HFF-Myc (cell line): ENCODE measurements at regions not wholly inside any gene's neighbourhood (a gene's known extent, or its start where the extent isn't known, plus 50 kb on each side); places are given as distances from the start of the nearest gene placed in this dataset.
"Not testable (repeated sequence)": the region's sequence is repeated elsewhere in the genome, so short reads cannot be mapped to it uniquely, and the experiment has no call there.

Experiments used
- DNase-seq: peaks from one replicate; pipeline ENCODE4 v3.0.0-alpha.2; 2011; ENCODE audit warnings: low read depth; ENCODE audit errors: extremely low read depth
- H3K4me3 ChIP-seq: replicated peaks from 2 replicates; pipeline ENCODE4 v1.5.1; 2011; ENCODE audit warnings: low read depth, mild to moderate bottlenecking, control low read depth, low read length
- CTCF ChIP-seq: IDR thresholded peaks from 2 replicates; pipeline ENCODE4 v1.5.1; 2012; ENCODE audit warnings: mild to moderate bottlenecking, low read depth, low read length, control low read depth; ENCODE audit errors: missing control alignments

DNA sequence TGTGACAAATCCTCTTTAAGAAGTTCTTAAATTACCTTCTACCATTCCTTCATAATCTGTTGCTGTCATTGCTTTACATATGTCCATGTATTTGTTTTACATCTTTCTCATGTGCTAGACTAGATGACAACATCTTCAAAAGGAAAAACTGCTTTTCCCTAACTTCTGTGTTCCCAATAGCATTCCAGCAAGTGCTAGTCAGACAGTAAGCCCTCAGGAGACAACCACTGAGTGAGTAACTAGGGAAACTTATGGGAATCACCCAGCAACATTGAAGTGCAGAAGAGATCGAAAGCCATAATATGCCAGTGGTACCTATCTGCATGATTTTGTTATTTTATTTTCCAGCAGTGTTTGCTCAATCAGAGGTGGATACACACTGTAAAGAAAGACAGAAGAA lies 889.7 kb upstream of the API5 start:
- no peak for TF ChIP-seq CTCF
- no peak overlapping the region for H3K4me3 ChIP-seq
- DNase-seq, result no peak

DNA sequence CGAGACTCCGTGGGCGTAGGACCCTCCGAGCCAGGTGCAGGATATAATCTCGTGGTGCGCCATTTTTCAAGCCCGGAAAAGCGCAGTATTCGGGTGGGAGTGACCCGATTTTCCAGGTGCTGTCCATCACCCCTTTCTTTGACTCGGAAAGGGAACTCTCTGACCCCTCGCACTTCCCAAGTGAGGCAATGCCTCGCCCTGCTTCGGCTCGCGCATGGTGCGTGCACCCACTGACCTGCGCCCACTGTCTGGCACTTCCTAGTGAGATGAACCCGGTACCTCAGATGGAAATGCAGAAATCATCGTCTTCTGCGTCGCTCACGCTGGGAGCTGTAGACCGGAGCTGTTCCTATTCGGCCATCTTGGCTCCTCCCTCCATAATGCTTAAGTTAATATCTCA lies 876.9 kb upstream of the API5 start:
- not testable (repeated sequence) for H3K4me3 ChIP-seq, DNase-seq

DNA sequence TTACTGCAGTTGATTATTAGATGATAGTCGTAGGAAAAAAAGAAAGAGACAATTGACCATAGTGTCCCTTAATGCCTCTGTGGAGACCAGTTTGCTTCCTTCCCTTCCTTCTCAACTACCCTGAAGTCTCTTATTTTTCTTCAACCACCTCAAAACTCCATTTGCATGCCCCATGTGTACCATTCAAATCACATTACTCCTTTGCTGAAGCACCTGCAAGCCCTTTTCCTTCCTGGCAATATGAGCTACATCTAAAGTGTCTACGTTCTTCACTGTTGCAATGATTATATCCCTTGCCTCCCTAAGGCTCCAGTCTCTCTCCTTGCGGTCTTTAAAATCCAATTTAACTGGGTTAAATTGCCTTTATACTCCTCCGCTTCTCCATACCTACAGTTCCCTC lies 867.4 kb upstream of the API5 start:
- no peak for DNase-seq
- no peak for TF ChIP-seq CTCF
- H3K4me3 ChIP-seq, result no peak overlapping the region

- no peak for TF ChIP-seq CTCF
- no peak for DNase-seq
Observed at GRCh38 chr11:42462558-42463310, 849.1 kb upstream of the API5 start.

GRCh38 chr11:42465623-42466022 lies 846.2 kb upstream of the API5 start:
- no peak for DNase-seq
- H3K4me3 ChIP-seq, result no peak overlapping the region
- no peak for TF ChIP-seq CTCF

More at GRCh38 chr11:42462558-42463310, 849.1 kb upstream of the API5 start:
- no peak overlapping the region for H3K4me3 ChIP-seq

GRCh38 chr11:42473106-42473505 lies 838.7 kb upstream of the API5 start:
- no peak overlapping the region for H3K4me3 ChIP-seq
- no peak for TF ChIP-seq CTCF
- no peak for DNase-seq

- no peak overlapping the region for H3K4me3 ChIP-seq
- no peak for TF ChIP-seq CTCF
- no peak for DNase-seq
Observed at GRCh38 chr11:42482822-42483221, 829.0 kb upstream of the API5 start.
